Body of pancreas (tissue), 4 donors: ENCODE measurements at regions not wholly inside any gene's neighbourhood (a gene's known extent, or its start where the extent isn't known, plus 50 kb on each side); places are given as distances from the start of the nearest gene placed in this dataset.

Experiments
- POLR2A ChIP-seq, 3 donors: fragments of 450-650 bp; IDR thresholded peaks; one replicate each; pipeline ENCODE4 v1.6.1; 2016; ENCODE audit warnings: antibody characterized with exemption in 3 of 3, mild to moderate bottlenecking in 2 of 3
- TF ChIP-seq, protein P1 (sequence below), 7 experiments: fragments of 450-650 bp in 4 of 7; fragments of 200-600 bp in 3 of 7; sonication (generic) in 3 of 7; IDR thresholded peaks; one replicate each; pipeline ENCODE4 v1.5.1; 2016 to 2019; ENCODE audit warnings: antibody characterized with exemption in 7 of 7

GRCh38 chr2:145687442-145688134, 1167.7 kb upstream of the ZEB2 start:
- TF ChIP-seq, protein P1, sequence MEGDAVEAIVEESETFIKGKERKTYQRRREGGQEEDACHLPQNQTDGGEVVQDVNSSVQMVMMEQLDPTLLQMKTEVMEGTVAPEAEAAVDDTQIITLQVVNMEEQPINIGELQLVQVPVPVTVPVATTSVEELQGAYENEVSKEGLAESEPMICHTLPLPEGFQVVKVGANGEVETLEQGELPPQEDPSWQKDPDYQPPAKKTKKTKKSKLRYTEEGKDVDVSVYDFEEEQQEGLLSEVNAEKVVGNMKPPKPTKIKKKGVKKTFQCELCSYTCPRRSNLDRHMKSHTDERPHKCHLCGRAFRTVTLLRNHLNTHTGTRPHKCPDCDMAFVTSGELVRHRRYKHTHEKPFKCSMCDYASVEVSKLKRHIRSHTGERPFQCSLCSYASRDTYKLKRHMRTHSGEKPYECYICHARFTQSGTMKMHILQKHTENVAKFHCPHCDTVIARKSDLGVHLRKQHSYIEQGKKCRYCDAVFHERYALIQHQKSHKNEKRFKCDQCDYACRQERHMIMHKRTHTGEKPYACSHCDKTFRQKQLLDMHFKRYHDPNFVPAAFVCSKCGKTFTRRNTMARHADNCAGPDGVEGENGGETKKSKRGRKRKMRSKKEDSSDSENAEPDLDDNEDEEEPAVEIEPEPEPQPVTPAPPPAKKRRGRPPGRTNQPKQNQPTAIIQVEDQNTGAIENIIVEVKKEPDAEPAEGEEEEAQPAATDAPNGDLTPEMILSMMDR (IDR thresholded peaks at IDR 0.05): no peak
- no peak for TF ChIP-seq POLR2A (IDR thresholded peaks at IDR 0.05)
